ENCODE measurements at regions not wholly inside any gene's neighbourhood (a gene's known extent, or its start where the extent isn't known, plus 50 kb on each side); places are given as distances from the start of the nearest gene placed in this dataset.

- DNase-seq, result no peak
Measured at GRCh38 chr21:27225940-27226339, 259.1 kb upstream of the ADAMTS5 start.

GRCh38 chr21:27225151-27225550 is 258.3 kb upstream of the ADAMTS5 start:
- DNase-seq, result no peak

- no peak for DNase-seq
Measured at GRCh38 chr21:27224169-27224568, 257.3 kb upstream of the ADAMTS5 start.

GRCh38 chr21:27221077-27221476 is 254.2 kb upstream of the ADAMTS5 start:
- no peak for DNase-seq

GRCh38 chr21:27220416-27220815 is 253.5 kb upstream of the ADAMTS5 start:
- no peak for DNase-seq

- DNase-seq, result no peak
Measured at GRCh38 chr21:27219068-27219467, 252.2 kb upstream of the ADAMTS5 start.

- DNase-seq, result no peak
Measured at GRCh38 chr21:27213303-27213702, 246.4 kb upstream of the ADAMTS5 start.

GRCh38 chr21:27212441-27212840 is 245.6 kb upstream of the ADAMTS5 start:
- peak; percentile 87 for DNase-seq

- DNase-seq, result no peak
Measured at GRCh38 chr21:27209546-27209945, 242.7 kb upstream of the ADAMTS5 start.

- no peak for DNase-seq
Measured at GRCh38 chr21:27206368-27206982, 239.6 kb upstream of the ADAMTS5 start.

GRCh38 chr21:27202301-27202700 is 235.4 kb upstream of the ADAMTS5 start:
- DNase-seq, result no peak

- no peak for DNase-seq
Measured at GRCh38 chr21:27201197-27201596, 234.3 kb upstream of the ADAMTS5 start.

- no peak for DNase-seq
Measured at GRCh38 chr21:27196651-27197050, 229.8 kb upstream of the ADAMTS5 start.

GRCh38 chr21:27192281-27192949 is 225.5 kb upstream of the ADAMTS5 start:
- peak; percentile 75 for DNase-seq

GRCh38 chr21:27190601-27191000 is 223.7 kb upstream of the ADAMTS5 start:
- DNase-seq, result no peak

- DNase-seq, result no peak
Measured at GRCh38 chr21:27189870-27190269, 223.0 kb upstream of the ADAMTS5 start.

GRCh38 chr21:27173053-27173452 is 206.2 kb upstream of the ADAMTS5 start:
- DNase-seq, result no peak

- DNase-seq, result peak; percentile 75
Measured at GRCh38 chr21:27171707-27172106, 204.8 kb upstream of the ADAMTS5 start.

GRCh38 chr21:27168084-27168483 is 201.2 kb upstream of the ADAMTS5 start:
- DNase-seq, result no peak

- no peak for DNase-seq
Measured at GRCh38 chr21:27164208-27165177, 197.6 kb upstream of the ADAMTS5 start.

GRCh38 chr21:27158967-27159366 is 192.1 kb upstream of the ADAMTS5 start:
- no peak for DNase-seq

- no peak for DNase-seq
Measured at GRCh38 chr21:27157097-27157496, 190.2 kb upstream of the ADAMTS5 start.

GRCh38 chr21:27156666-27157065 is 189.8 kb upstream of the ADAMTS5 start:
- DNase-seq, result no peak
